Astrocyte (in vitro differentiated cells and primary cell): ENCODE measurements at regions not wholly inside any gene's neighbourhood (a gene's known extent, or its start where the extent isn't known, plus 50 kb on each side); places are given as distances from the start of the nearest gene placed in this dataset.

Experiments used
- DNase-seq: peaks from one replicate; pipeline ENCODE4 v3.0.0-alpha.2; 2010; ENCODE audit warnings: low read depth
- FAIRE-seq: peaks from 2 replicates; lab custom pipeline; 2011; peaks lifted over from hg19 to GRCh38; lab: Jason Lieb, UNC
- H2AFZ ChIP-seq: 2 replicates; pipeline ENCODE4 v1.6.0; 2012; ENCODE audit warnings: low read depth, low read length, inconsistent platforms
- H3K27ac ChIP-seq: 2 replicates; pipeline ENCODE4 v1.5.1; 2011; ENCODE audit warnings: low read depth, low read length, inconsistent platforms
- H3K27me3 ChIP-seq: 2 replicates; pipeline ENCODE4 v1.6.0; 2011; ENCODE audit warnings: low read length, inconsistent platforms; ENCODE audit not compliant: insufficient read depth
- H3K36me3 ChIP-seq: 2 replicates; pipeline ENCODE4 v1.5.1; 2011; ENCODE audit warnings: low read length, inconsistent platforms; ENCODE audit not compliant: insufficient read depth
- H3K4me1 ChIP-seq: 2 replicates; pipeline ENCODE4 v1.5.1; 2011; ENCODE audit warnings: low read length, inconsistent platforms; ENCODE audit not compliant: insufficient read depth
- H3K4me2 ChIP-seq: 2 replicates; pipeline ENCODE4 v1.6.0; 2012; ENCODE audit warnings: low read length, inconsistent platforms
- H3K4me3 ChIP-seq: 2 replicates; pipeline ENCODE4 v1.5.1; 2011; ENCODE audit warnings: low read depth, mild to moderate bottlenecking, low read length, inconsistent platforms; ENCODE audit not compliant: insufficient read depth
- H3K79me2 ChIP-seq: 2 replicates; pipeline ENCODE4 v1.6.0; 2012; ENCODE audit warnings: mild to moderate bottlenecking, low read length, inconsistent platforms; ENCODE audit not compliant: insufficient read depth
- H3K9ac ChIP-seq: 2 replicates; pipeline ENCODE4 v1.6.0; 2012; ENCODE audit warnings: mild to moderate bottlenecking, low read length, inconsistent platforms
- H3K9me3 ChIP-seq: 2 replicates; pipeline ENCODE4 v1.5.1; 2012; ENCODE audit warnings: low read depth, mild to moderate bottlenecking, low read length, inconsistent platforms; ENCODE audit not compliant: insufficient read depth
- H4K20me1 ChIP-seq: 2 replicates; pipeline ENCODE4 v1.6.0; 2012; ENCODE audit warnings: low read length, inconsistent platforms; ENCODE audit not compliant: insufficient read depth
- H3K27ac Mint-ChIP-seq: one replicate; pipeline ENCODE4 v1.8.0; 2021; ENCODE audit warnings: mild to moderate bottlenecking, mixed read lengths; ENCODE audit not compliant: unreplicated experiment
- H3K27me3 Mint-ChIP-seq: one replicate; pipeline ENCODE4 v1.8.0; 2021; ENCODE audit warnings: low read depth, mixed read lengths; ENCODE audit not compliant: unreplicated experiment
- H3K36me3 Mint-ChIP-seq: one replicate; pipeline ENCODE4 v1.8.0; 2021; ENCODE audit warnings: low read depth, mixed read lengths; ENCODE audit not compliant: unreplicated experiment
- H3K4me1 Mint-ChIP-seq: one replicate; pipeline ENCODE4 v1.8.0; 2021; ENCODE audit warnings: low read depth, mixed read lengths; ENCODE audit not compliant: unreplicated experiment
- H3K4me3 Mint-ChIP-seq: one replicate; pipeline ENCODE4 v1.8.0; 2021; ENCODE audit warnings: mild to moderate bottlenecking, moderate library complexity, mixed read lengths; ENCODE audit not compliant: unreplicated experiment
- H3K9me3 Mint-ChIP-seq: one replicate; pipeline ENCODE4 v1.8.0; 2021; ENCODE audit warnings: mild to moderate bottlenecking, mixed read lengths; ENCODE audit not compliant: unreplicated experiment
- CTCF ChIP-seq: IDR thresholded peaks from 2 replicates; pipeline ENCODE4 v1.5.1; 2011; ENCODE audit warnings: low read depth, mild to moderate bottlenecking, inconsistent platforms, low read length, moderate library complexity; ENCODE audit not compliant: insufficient read depth
- EZH2 ChIP-seq: IDR thresholded peaks from 2 replicates; pipeline ENCODE4 v1.6.1; 2012; ENCODE audit warnings: mild to moderate bottlenecking, low read length, inconsistent platforms; ENCODE audit not compliant: insufficient read depth

GRCh38 chr4:14790494-14790893, 211.8 kb upstream of the CPEB2 start:
- Histone ChIP-seq H3K27ac (no peak overlapping the region), H3K27me3 (no peaks in the 10 kb centered on the region), H3K4me2 (no peak overlapping the region), H4K20me1 (no peaks in the 10 kb centered on the region), H3K9me3 (no peaks in the 10 kb centered on the region), H3K36me3 (no peaks in the 10 kb centered on the region), H3K79me2 (no peaks in the 10 kb centered on the region), H3K4me3 (no peak overlapping the region), H3K4me1 (no peaks in the 10 kb centered on the region), H2AFZ (no peak overlapping the region), H3K9ac (no peak overlapping the region)
- DNase-seq (no peak), FAIRE-seq (no peak)
- peaks cover 5% of the 10 kb centered on the region for H3K36me3 Mint-ChIP-seq
- no peak overlapping the region for H3K4me3 Mint-ChIP-seq
- H3K4me1 Mint-ChIP-seq = peaks cover 4% of the 10 kb centered on the region
- no peaks in the 10 kb centered on the region for H3K27me3 Mint-ChIP-seq
- no peak overlapping the region for H3K27ac Mint-ChIP-seq
- TF ChIP-seq EZH2 = no peak
- TF ChIP-seq CTCF = no peak
- peaks cover 18% of the 10 kb centered on the region for H3K9me3 Mint-ChIP-seq

- Histone ChIP-seq H3K27me3 (no peaks in the 10 kb centered on the region), H4K20me1 (no peaks in the 10 kb centered on the region), H3K4me2 (no peak overlapping the region), H2AFZ (no peak overlapping the region), H3K79me2 (no peaks in the 10 kb centered on the region), H3K27ac (no peak overlapping the region), H3K9ac (no peak overlapping the region), H3K9me3 (peaks cover 3% of the 10 kb centered on the region), H3K4me3 (no peak overlapping the region), H3K36me3 (no peaks in the 10 kb centered on the region), H3K4me1 (no peaks in the 10 kb centered on the region)
- no peak for TF ChIP-seq EZH2
- no peak for TF ChIP-seq CTCF
- H3K9me3 Mint-ChIP-seq = peaks cover 22% of the 10 kb centered on the region
- H3K4me1 Mint-ChIP-seq = peaks cover 4% of the 10 kb centered on the region
- no peaks in the 10 kb centered on the region for H3K27me3 Mint-ChIP-seq
- no peak overlapping the region for H3K4me3 Mint-ChIP-seq
- peaks cover 5% of the 10 kb centered on the region for H3K36me3 Mint-ChIP-seq
- FAIRE-seq (no peak), DNase-seq (no peak)
- no peak overlapping the region for H3K27ac Mint-ChIP-seq
Measured at GRCh38 chr4:14792702-14793227, 209.5 kb upstream of the CPEB2 start.

GRCh38 chr4:14800977-14801376, 201.3 kb upstream of the CPEB2 start:
- Histone ChIP-seq H2AFZ (no peak overlapping the region), H3K9me3 (peaks cover 7% of the 10 kb centered on the region), H3K27me3 (no peaks in the 10 kb centered on the region), H3K4me2 (no peak overlapping the region), H3K4me1 (no peaks in the 10 kb centered on the region), H3K36me3 (no peaks in the 10 kb centered on the region), H3K79me2 (no peaks in the 10 kb centered on the region), H3K4me3 (no peak overlapping the region), H3K27ac (no peak overlapping the region), H4K20me1 (no peaks in the 10 kb centered on the region), H3K9ac (no peak overlapping the region)
- H3K27me3 Mint-ChIP-seq = no peaks in the 10 kb centered on the region
- no peak overlapping the region for H3K4me3 Mint-ChIP-seq
- no peak overlapping the region for H3K27ac Mint-ChIP-seq
- no peaks in the 10 kb centered on the region for H3K4me1 Mint-ChIP-seq
- DNase-seq (no peak), FAIRE-seq (no peak)
- TF ChIP-seq CTCF (no peak), EZH2 (no peak)
- H3K9me3 Mint-ChIP-seq = peaks cover 18% of the 10 kb centered on the region
- peaks cover 5% of the 10 kb centered on the region for H3K36me3 Mint-ChIP-seq
